ENCODE measurements at regions not wholly inside any gene's neighbourhood (a gene's known extent, or its start where the extent isn't known, plus 50 kb on each side); places are given as distances from the start of the nearest gene placed in this dataset.

DNA sequence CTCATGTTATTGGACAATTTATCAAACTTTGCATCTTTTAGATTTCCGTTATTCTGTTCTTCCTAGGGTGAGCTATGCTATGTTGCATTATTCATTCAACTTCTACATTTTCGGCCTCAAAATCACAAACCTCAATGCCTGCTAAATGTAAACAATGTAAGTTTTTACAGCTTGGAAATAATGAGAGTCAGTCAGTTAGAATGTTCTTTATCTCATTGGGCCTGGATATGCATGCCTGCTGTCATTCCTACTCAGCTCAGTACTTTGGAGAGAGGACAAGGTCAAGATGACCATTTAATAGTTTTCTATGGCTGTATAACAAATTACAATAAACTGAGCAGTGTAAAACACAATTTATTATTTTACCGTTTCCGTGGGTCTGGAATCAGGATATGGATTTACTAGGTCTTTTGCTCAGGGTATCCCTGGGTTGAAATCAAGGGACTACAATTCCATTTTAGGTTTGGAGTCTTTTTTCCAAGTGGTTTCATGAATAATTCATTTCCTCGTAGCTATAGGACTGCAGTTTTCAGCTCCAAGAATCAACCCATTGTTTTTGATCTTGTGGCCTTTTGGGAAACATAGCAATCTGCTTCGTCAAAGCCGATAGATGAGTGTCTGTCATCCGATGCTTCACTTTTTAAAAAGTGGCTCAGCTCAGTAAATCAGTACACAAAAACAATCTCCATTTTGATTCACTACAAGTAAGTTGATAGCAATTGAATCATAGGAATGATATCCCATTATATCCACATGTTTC lies 1143.2 kb upstream of the CDH6 start:
- TF ChIP-seq CTCF (conservative IDR thresholded peaks at IDR 0.05; ENCODE audit: low read depth in 2 of 2) (no peak), POLR2AphosphoS5 (IDR thresholded peaks at IDR 0.05; ENCODE audit: low read depth) (no peak), CREB1 (CRISPR knock-in tag; IDR thresholded peaks at IDR 0.05; ENCODE audit: low read depth) (no peak), JUNB (IDR thresholded peaks at IDR 0.05; ENCODE audit: unreplicated experiment) (no peak)

Data from GM23338 (cell line).